SK-N-SH (cell line): ENCODE measurements at regions not wholly inside any gene's neighbourhood (a gene's known extent, or its start where the extent isn't known, plus 50 kb on each side); places are given as distances from the start of the nearest gene placed in this dataset.
"Not testable (repeated sequence)": the region's sequence is repeated elsewhere in the genome, so short reads cannot be mapped to it uniquely, and the experiment has no call there.

Source experiments
- CTCF ChIA-PET: fragments of 300-600, 350-600 bp; formaldehyde crosslinking; extraction: SDS; loops from one replicate; lab custom pipeline; 2021; lab: Yijun Ruan, JAX
- POLR2A ChIA-PET: fragments of 350-600 bp; sonication (Branson Sonifier 250); formaldehyde crosslinking; extraction: SDS; loops from one replicate; lab custom pipeline; 2020; ENCODE audit warnings: antibody characterized with exemption, inconsistent platforms; lab: Yijun Ruan, JAX
- DNase-seq: peaks from one replicate; pipeline ENCODE4 v3.0.0; 2012
- H2AFZ ChIP-seq: fragments of 200-600 bp; sonication (generic); 2 replicates; pipeline ENCODE4 v1.8.1; 2016; ENCODE audit warnings: antibody characterized with exemption, mild to moderate bottlenecking, low read depth
- H3F3A ChIP-seq: fragments of 200-600 bp; sonication (generic); replicated peaks from 2 replicates; pipeline ENCODE3; 2016; ENCODE audit warnings: antibody characterized with exemption, mild to moderate bottlenecking; ENCODE audit not compliant: insufficient read depth
- H3K27ac ChIP-seq, 2 experiments: fragments of 200-500 bp in 1 of 2; fragments of 200-600 bp in 1 of 2; sonication (Bioruptor generic) in 1 of 2; sonication (generic), shearing (Covaris generic) in 1 of 2; 2 replicates each; pipeline versions ENCODE4 v1.5.1 to v1.6.1; 2014 to 2016; ENCODE audit warnings: low read depth in 2 of 2, inconsistent platforms in 1 of 2, low read length in 1 of 2, mild to moderate bottlenecking in 1 of 2, mixed read lengths in 1 of 2
- H3K27me3 ChIP-seq: fragments of 200-600 bp; sonication (generic), shearing (Covaris generic); 2 replicates; pipeline ENCODE4 v1.6.1; 2016; ENCODE audit warnings: mixed run types; ENCODE audit not compliant: insufficient read depth
- H3K36me3 ChIP-seq, 2 experiments: fragments of 200-500 bp in 1 of 2; fragments of 200-600 bp in 1 of 2; sonication (Bioruptor generic) in 1 of 2; sonication (generic) in 1 of 2; replicated peaks in 1 of 2; 2 replicates each; pipeline versions ENCODE3 to v1.5.1; 2014 to 2016; ENCODE audit warnings: low read length in 1 of 2, mild to moderate bottlenecking in 1 of 2; ENCODE audit not compliant: insufficient read depth in 2 of 2, control insufficient read depth in 1 of 2
- H3K4me1 ChIP-seq, 2 experiments: fragments of 200-500 bp in 1 of 2; fragments of 200-600 bp in 1 of 2; sonication (Bioruptor generic) in 1 of 2; sonication (generic), shearing (Covaris generic) in 1 of 2; 2 replicates each; pipeline versions ENCODE4 v1.5.1 to v1.6.1; 2014 to 2016; ENCODE audit warnings: low read depth in 1 of 2, low read length in 1 of 2, mixed run types in 1 of 2; ENCODE audit not compliant: insufficient read depth in 2 of 2, control insufficient read depth in 1 of 2
- H3K4me2 ChIP-seq: fragments of 200-600 bp; sonication (generic), shearing (Covaris generic); 2 replicates; pipeline ENCODE4 v1.6.1; 2017; ENCODE audit warnings: mixed run types
- H3K4me3 ChIP-seq, 2 experiments: fragments of 200-500 bp in 1 of 2; fragments of 200-600 bp in 1 of 2; sonication (Bioruptor generic) in 1 of 2; sonication (generic), shearing (Covaris generic) in 1 of 2; 2 replicates each; pipeline versions ENCODE4 v1.5.1 to v1.8.1; 2014 to 2016; ENCODE audit warnings: low read depth in 2 of 2, inconsistent platforms in 1 of 2, low read length in 1 of 2, mild to moderate bottlenecking in 1 of 2, mixed read lengths in 1 of 2, moderate library complexity in 1 of 2
- H3K79me2 ChIP-seq: fragments of 200-600 bp; sonication (generic); 2 replicates; pipeline ENCODE4 v1.8.1; 2017; ENCODE audit warnings: mild to moderate bottlenecking; ENCODE audit not compliant: insufficient read depth
- H3K9ac ChIP-seq: fragments of 200-600 bp; sonication (generic); 2 replicates; pipeline ENCODE4 v1.6.1; 2017; ENCODE audit warnings: mixed run types
- H3K9me2 ChIP-seq: fragments of 200-600 bp; sonication (generic); 2 replicates; pipeline ENCODE4 v1.6.1; 2017; ENCODE audit warnings: mixed run types
- H3K9me3 ChIP-seq: fragments of 200-600 bp; sonication (generic); 2 replicates; pipeline ENCODE4 v1.6.1; 2017; ENCODE audit warnings: mixed run types, mild to moderate bottlenecking, moderate library complexity
- H4K20me1 ChIP-seq: fragments of 200-600 bp; sonication (generic); 2 replicates; pipeline ENCODE4 v1.6.1; 2017; ENCODE audit warnings: mild to moderate bottlenecking, mixed run types; ENCODE audit not compliant: insufficient read depth
- CHD2 ChIP-seq: fragments of 150-350 bp; IDR thresholded peaks from 2 replicates; pipeline ENCODE4 v1.6.1; 2018; ENCODE audit warnings: low read length; ENCODE audit not compliant: partially characterized antibody
- ELF1 ChIP-seq: IDR thresholded peaks from 2 replicates; pipeline ENCODE4 v1.4.0; 2012
- EZH2phosphoT487 ChIP-seq: fragments of 200-600 bp; sonication (generic); IDR thresholded peaks from 2 replicates; pipeline ENCODE4 v1.6.1; 2017; ENCODE audit warnings: low read depth, mixed run types, mild to moderate bottlenecking, antibody characterized with exemption, moderate library complexity, borderline replicate concordance
- FOXM1 ChIP-seq: IDR thresholded peaks from 2 replicates; pipeline ENCODE4 v1.4.0; 2012; ENCODE audit warnings: low read depth, mild to moderate bottlenecking
- GATA2 ChIP-seq: sonication (generic); formaldehyde crosslinking; IDR thresholded peaks from 2 replicates; pipeline ENCODE4 v1.5.0; 2020; ENCODE audit warnings: mild to moderate bottlenecking, missing genetic modification reagents
- JUND ChIP-seq: IDR thresholded peaks from 2 replicates; pipeline ENCODE4 v1.4.0; 2012
- MEF2A ChIP-seq: IDR thresholded peaks from 2 replicates; pipeline ENCODE4 v1.4.0; 2012; ENCODE audit warnings: low read depth, borderline replicate concordance
- MXI1 ChIP-seq: IDR thresholded peaks from 2 replicates; pipeline ENCODE4 v1.6.1; 2012; ENCODE audit warnings: mild to moderate bottlenecking, low read depth, low read length, improper control_type of control experiment
- RCOR1 ChIP-seq: fragments of 150-350 bp; IDR thresholded peaks from 2 replicates; pipeline ENCODE4 v1.6.1; 2017; ENCODE audit warnings: antibody characterized with exemption, low read length
- RFX5 ChIP-seq: IDR thresholded peaks from 2 replicates; pipeline ENCODE4 v1.6.1; 2012; ENCODE audit warnings: mild to moderate bottlenecking, improper control_type of control experiment, low read length
- RXRA ChIP-seq: IDR thresholded peaks from 2 replicates; pipeline ENCODE4 v1.4.0; 2012; ENCODE audit warnings: low read depth, mild to moderate bottlenecking, borderline replicate concordance
- SIN3A ChIP-seq: IDR thresholded peaks from 2 replicates; pipeline ENCODE4 v1.6.1; 2012; ENCODE audit warnings: low read depth, mild to moderate bottlenecking, low read length, moderate library complexity, borderline replicate concordance
- SMC3 ChIP-seq: IDR thresholded peaks from 2 replicates; pipeline ENCODE4 v1.6.1; 2012; ENCODE audit warnings: low read depth, low read length, improper control_type of control experiment
- TCF12 ChIP-seq: IDR thresholded peaks from 2 replicates; pipeline ENCODE4 v1.4.0; 2012
- TEAD4 ChIP-seq: IDR thresholded peaks from 2 replicates; pipeline ENCODE4 v1.4.0; 2012; ENCODE audit warnings: mild to moderate bottlenecking, borderline replicate concordance; ENCODE audit not compliant: insufficient read depth
- WGBS: methylation state at CpG from one replicate; pipeline ENCODE4 v1.1.6; 2017; ENCODE audit warnings: low lambda C conversion rate; 5-methylcytosine and 5-hydroxymethylcytosine counted together
- TF ChIP-seq, protein P1 (sequence below): fragments of 150-350 bp; IDR thresholded peaks from 2 replicates; pipeline ENCODE4 v1.6.1; 2017; ENCODE audit warnings: antibody characterized with exemption, low read length, low read depth, borderline replicate concordance

GRCh38 chr10:23540401-23541030 lies 101.6 kb downstream of the OTUD1 start (continued):
- TF ChIP-seq TEAD4 (no peak), MEF2A (no peak)

DNA sequence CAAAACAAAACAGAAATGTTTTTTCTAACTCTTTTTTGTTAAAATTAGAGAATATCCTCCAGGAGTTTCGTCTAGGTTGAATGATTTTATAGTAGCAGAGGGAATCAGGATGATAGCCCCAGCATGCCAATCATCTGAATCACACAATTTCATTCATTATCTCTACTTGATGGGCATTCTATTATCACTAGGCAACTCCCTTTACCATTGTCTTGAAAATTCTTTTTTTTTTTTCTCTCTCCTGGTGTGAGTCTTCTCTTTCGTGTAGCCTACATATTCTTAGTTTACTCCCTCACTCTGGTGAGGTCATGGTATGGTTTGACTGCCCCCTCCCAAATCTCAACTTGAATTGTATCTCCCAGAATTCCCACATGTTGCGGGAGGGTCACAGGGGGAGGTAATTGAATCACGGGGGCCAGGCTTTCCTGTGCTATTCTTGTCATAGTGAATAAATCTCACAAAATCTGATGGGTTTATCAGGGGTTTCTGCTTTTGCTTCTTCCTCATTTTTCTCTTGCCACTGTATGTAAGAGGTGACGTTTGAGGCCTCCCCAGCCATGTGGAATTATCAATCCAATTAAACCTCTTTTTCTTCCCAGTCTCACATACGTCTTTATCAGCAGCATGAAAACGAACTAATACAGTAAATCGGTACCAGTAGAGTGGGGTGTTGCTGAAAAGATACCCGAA lies 105.0 kb downstream of the OTUD1 start:
- WGBS: 46% methylated on average over 9 of the region's 9 CpGs
- Histone ChIP-seq H3K4me1 (peaks cover 0 to 11% of the 10 kb centered on the region in 2 experiments; a peak in 1 of 4 replicates), H3K4me3 (no peak overlapping the region), H3K4me2 (no peak overlapping the region), H3K36me3 (no peaks in the 10 kb centered on the region), H3K9ac (no peak overlapping the region), H3K9me2 (no peaks in the 10 kb centered on the region), H3K9me3 (no peaks in the 10 kb centered on the region), H2AFZ (no peak overlapping the region), H3K27me3 (no peaks in the 10 kb centered on the region), H3K27ac (no peak overlapping the region), H4K20me1 (no peaks in the 10 kb centered on the region), H3F3A (no peaks in the 10 kb centered on the region), H3K79me2 (no peaks in the 10 kb centered on the region)
- TF ChIP-seq TCF12: no peak
- TF ChIP-seq ELF1: no peak
- no peak for TF ChIP-seq RCOR1
- TF ChIP-seq SIN3A: no peak
- TF ChIP-seq FOXM1: no peak
- no peak for TF ChIP-seq SMC3
- DNase-seq: no peak
- POLR2A ChIA-PET: no interaction called here
- CTCF ChIA-PET: no interaction called here

DNA sequence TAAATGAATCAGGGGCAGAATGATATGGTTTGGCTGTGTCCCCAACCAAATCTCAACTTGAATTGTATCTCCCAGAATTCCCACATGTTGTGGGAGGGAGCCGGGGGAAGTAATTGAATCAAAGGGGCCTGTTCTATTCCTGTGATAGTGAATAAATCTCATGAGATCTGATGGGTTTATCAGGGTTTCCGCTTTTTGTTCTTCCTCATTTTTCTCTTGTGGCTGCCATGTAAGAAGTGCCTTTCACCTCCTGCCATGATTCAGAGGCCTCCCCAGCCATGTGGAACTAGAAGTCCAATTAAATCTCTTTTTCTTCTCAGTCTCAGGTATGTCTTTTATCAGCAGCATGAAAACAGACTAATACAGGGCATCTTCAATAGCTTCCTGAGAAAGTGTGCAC lies 107.0 kb downstream of the OTUD1 start:
- DNase-seq, H3K4me3 ChIP-seq, H4K20me1 ChIP-seq, POLR2A ChIA-PET, H3K9ac ChIP-seq, H3K79me2 ChIP-seq, H3K9me3 ChIP-seq, H3K4me1 ChIP-seq, H3K27ac ChIP-seq, H3F3A ChIP-seq, H2AFZ ChIP-seq, H3K27me3 ChIP-seq, H3K9me2 ChIP-seq, H3K36me3 ChIP-seq, H3K4me2 ChIP-seq: not testable (repeated sequence)
- 36% methylated on average over 2 of the region's 2 CpGs for WGBS
- CTCF ChIA-PET: interaction anchor here (0.6 to 1.1 kb wide), 2 partner anchors 94 to 387 kb away, joined by 3 to 5 read pairs; no protein-coding TSS in a partner anchor

- H3K4me2 ChIP-seq: peak overlapping the region; percentile 55
- no peaks in the 10 kb centered on the region for H3K9me3 ChIP-seq
- H3K27ac ChIP-seq: peak overlapping the region in 1 of 2 experiments; percentile 86; a peak in 2 of 4 replicates
- no peak overlapping the region for H3K4me3 ChIP-seq
- H3F3A ChIP-seq: peaks cover 23% of the 10 kb centered on the region
- no peak for DNase-seq
- ChIA-PET CTCF (no interaction called here), POLR2A (no interaction called here)
- H4K20me1 ChIP-seq: no peaks in the 10 kb centered on the region
- H3K9me2 ChIP-seq: no peaks in the 10 kb centered on the region
- no peaks in the 10 kb centered on the region for H3K36me3 ChIP-seq
- peaks cover 0 to 27% of the 10 kb centered on the region in 2 experiments; a peak in 1 of 4 replicates for H3K4me1 ChIP-seq
- H3K27me3 ChIP-seq: no peaks in the 10 kb centered on the region
- 33% methylated on average over 3 of the region's 5 CpGs for WGBS
- H3K79me2 ChIP-seq: no peaks in the 10 kb centered on the region
- no peak overlapping the region; the same call in 1 of the 2 replicates for H3K9ac ChIP-seq
- H2AFZ ChIP-seq: no peak overlapping the region
- TF ChIP-seq RXRA: peak; percentile 73; the same call in 1 of the 2 replicates
- peak; percentile 88 for TF ChIP-seq TEAD4
- TF ChIP-seq EZH2phosphoT487: no peak
- TF ChIP-seq SMC3: no peak
- TF ChIP-seq RCOR1: no peak
- TF ChIP-seq FOXM1: peak; percentile 72; the same call in 1 of the 2 replicates
- no peak for TF ChIP-seq MXI1
- no peak for TF ChIP-seq RFX5
- TF ChIP-seq GATA2 (CRISPR knock-in tag): no peak
- peak; percentile 99 for TF ChIP-seq TCF12
- TF ChIP-seq, protein P1, sequence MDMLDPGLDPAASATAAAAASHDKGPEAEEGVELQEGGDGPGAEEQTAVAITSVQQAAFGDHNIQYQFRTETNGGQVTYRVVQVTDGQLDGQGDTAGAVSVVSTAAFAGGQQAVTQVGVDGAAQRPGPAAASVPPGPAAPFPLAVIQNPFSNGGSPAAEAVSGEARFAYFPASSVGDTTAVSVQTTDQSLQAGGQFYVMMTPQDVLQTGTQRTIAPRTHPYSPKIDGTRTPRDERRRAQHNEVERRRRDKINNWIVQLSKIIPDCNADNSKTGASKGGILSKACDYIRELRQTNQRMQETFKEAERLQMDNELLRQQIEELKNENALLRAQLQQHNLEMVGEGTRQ: no peak
- peak; percentile 97 for TF ChIP-seq JUND
- peak; percentile 69; the same call in 1 of the 2 replicates for TF ChIP-seq SIN3A
- no peak for TF ChIP-seq CHD2
These were observed 118.0 kb downstream of the OTUD1 start for GRCh38 chr10:23556727-23557440.
